Ovary (tissue), 7 donors: ENCODE measurements at regions not wholly inside any gene's neighbourhood (a gene's known extent, or its start where the extent isn't known, plus 50 kb on each side); places are given as distances from the start of the nearest gene placed in this dataset.
"Not testable (repeated sequence)": the region's sequence is repeated elsewhere in the genome, so short reads cannot be mapped to it uniquely, and the experiment has no call there.

Experiments
- DNase-seq, 5 donors: peaks; one replicate each; pipeline ENCODE4 v3.0.0-alpha.2; 2019 to 2020
- H3K27ac ChIP-seq, 2 donors: fragments of 200-600 bp; one replicate each; pipeline versions ENCODE4 v1.5.1 to v1.8.0; 2019 to 2022
- H3K27me3 ChIP-seq: fragments of 200-600 bp; one replicate; pipeline ENCODE4 v1.8.0; 2022
- H3K36me3 ChIP-seq: fragments of 200-600 bp; sonication (generic); one replicate; pipeline ENCODE4 v1.5.1; 2019
- H3K4me1 ChIP-seq: one replicate; pipeline ENCODE4 v1.8.1; 2013; ENCODE audit warnings: mild to moderate bottlenecking, moderate library complexity; ENCODE audit not compliant: insufficient read depth
- H3K4me3 ChIP-seq: fragments of 200-600 bp; sonication (generic); one replicate; pipeline ENCODE4 v1.5.1; 2017
- H3K9me3 ChIP-seq, 2 donors: fragments of 200-600 bp in 1 of 2; sonication (generic) in 1 of 2; one replicate each; pipeline versions ENCODE4 v1.5.1 to v1.8.1; 2013 to 2019; ENCODE audit warnings: mild to moderate bottlenecking in 1 of 2, moderate library complexity in 1 of 2
- CTCF ChIP-seq, 3 donors: fragments of 450-650 bp in 2 of 3; fragments of 200-600 bp in 1 of 3; IDR thresholded peaks; one replicate each; pipeline versions ENCODE4 v1.5.1 to v1.8.0; 2016 to 2022; ENCODE audit warnings: antibody characterized with exemption in 3 of 3, mild to moderate bottlenecking in 1 of 3
- EP300 ChIP-seq: sonication (generic); formaldehyde crosslinking; IDR thresholded peaks from one replicate; pipeline ENCODE4 v1.6.1; 2017; ENCODE audit warnings: antibody characterized with exemption
- POLR2A ChIP-seq: fragments of 450-650 bp; IDR thresholded peaks from one replicate; pipeline ENCODE4 v1.6.1; 2017; ENCODE audit warnings: antibody characterized with exemption, mild to moderate bottlenecking, moderate library complexity
- WGBS, 3 donors: extraction: QIAGEN DNeasy Blood & Tissue Kit in 1 of 3; methylation state at CpG; one replicate each; pipeline versions ENCODE4 v1.1.5 to v1.1.7; 2013 to 2017; 5-methylcytosine and 5-hydroxymethylcytosine counted together
- intact Hi-C, 4 donors: fragments of 100-400 bp; cut with DNase I; formaldehyde crosslinking; loops; one replicate each; pipeline versions ENCODE4 v1.11.0 to v1.15.1; 2022 to 2023
- donor health status: DM: no; HTN: no; CAD: no; lungs with moderate emphysema.
- donor health status: DM: no; HTN: no; CAD: no.
- donor health status: Bipolar disorder and iron deficiency.
- donor health status: DM: no; HTN: no; CAD: no.
- donor health status: DM: yes; HTN: yes; CAD: no.

DNA sequence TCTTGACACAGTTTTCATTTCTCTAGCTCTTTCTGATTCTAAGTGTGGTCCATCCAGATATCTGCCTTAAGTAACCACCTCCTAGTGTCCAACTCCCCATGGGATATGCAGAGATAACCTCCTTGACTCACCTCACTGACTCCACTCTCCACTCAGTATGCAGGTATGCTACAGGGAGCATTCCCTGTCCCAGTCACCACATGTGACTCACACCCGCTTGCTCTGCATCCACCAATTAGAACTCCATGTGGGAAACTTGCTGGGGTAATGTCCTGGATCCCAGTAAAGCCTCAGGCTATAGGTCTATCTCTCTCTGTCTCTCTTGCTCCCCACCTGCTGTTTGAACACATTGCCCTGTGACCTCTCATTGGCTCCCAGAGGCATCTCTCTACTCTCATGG is 563.9 kb downstream of the HTR1A start:
- no peak overlapping the region for H3K4me3 ChIP-seq
- DNase-seq, result no peak
- 92 to 100% (median 93%) methylated on average over 1 of the region's 1 CpG for WGBS, 3 donors
- H3K27me3 ChIP-seq, result no peaks in the 10 kb centered on the region
- no peak for TF ChIP-seq POLR2A
- TF ChIP-seq CTCF (IDR thresholded peaks at IDR 0.05), result no peak
- no peak for TF ChIP-seq EP300
- H3K36me3 ChIP-seq, result no peaks in the 10 kb centered on the region
- H3K9me3 ChIP-seq, result no peaks in the 10 kb centered on the region
- intact Hi-C loops, result loop anchor here in 1 of 4 donors (10.0 kb wide), 1 partner anchor 556 kb away; no protein-coding TSS in a partner anchor
- H3K4me1 ChIP-seq, result no peaks in the 10 kb centered on the region
- no peak overlapping the region for H3K27ac ChIP-seq

DNA sequence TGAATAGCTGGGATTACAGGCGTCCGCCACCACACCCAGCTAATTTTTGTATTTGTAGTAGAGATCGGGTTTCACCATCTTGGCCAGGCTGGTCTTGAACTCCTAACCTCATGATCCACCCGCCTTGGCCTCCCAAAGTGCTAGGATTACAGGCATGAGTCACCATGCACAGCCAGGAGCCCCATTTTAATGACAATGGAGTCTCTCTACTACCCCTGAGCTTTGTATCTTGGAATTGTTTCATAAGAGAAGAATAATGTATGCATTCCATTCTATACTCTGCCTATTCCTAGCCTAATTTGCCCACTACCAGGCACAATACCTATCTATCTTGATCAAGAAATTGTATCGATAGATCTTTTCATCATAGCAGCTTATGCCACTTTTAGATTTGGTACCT is 574.1 kb downstream of the HTR1A start:
- H3K27me3 ChIP-seq, DNase-seq, H3K4me3 ChIP-seq, intact Hi-C loops, H3K9me3 ChIP-seq, H3K36me3 ChIP-seq, H3K27ac ChIP-seq, H3K4me1 ChIP-seq: not testable (repeated sequence)
- 92 to 93% (median 93%) methylated on average over 5 of the region's 5 CpGs for WGBS, 3 donors

GRCh38 chr5:63375851-63376250 is 586.4 kb downstream of the HTR1A start:
- Histone ChIP-seq H3K9me3 (no peaks in the 10 kb centered on the region), H3K4me1 (no peaks in the 10 kb centered on the region), H3K27me3 (no peaks in the 10 kb centered on the region)

DNA sequence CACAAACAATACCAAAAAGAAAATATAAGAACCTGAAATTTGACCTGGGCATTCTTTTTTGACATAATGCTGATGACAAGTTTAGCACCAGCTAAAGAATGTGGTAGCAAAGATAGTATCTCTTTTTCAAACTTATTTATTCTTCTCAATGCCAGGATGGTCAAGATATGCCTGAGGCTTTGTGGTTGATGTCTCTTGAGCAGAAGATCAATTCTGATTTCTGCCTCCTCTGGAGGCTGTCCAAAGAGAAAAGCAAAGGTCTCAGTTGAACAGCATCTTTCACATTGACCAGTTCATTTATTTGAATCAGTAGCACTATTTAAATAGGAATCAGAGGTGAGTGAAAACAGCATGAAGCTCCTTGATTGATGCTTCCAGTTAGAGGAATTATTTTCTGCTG is 588.2 kb downstream of the HTR1A start:
- DNase-seq, result no peak
- Histone ChIP-seq H3K9me3 (no peaks in the 10 kb centered on the region), H3K27me3 (no peaks in the 10 kb centered on the region), H3K4me1 (no peaks in the 10 kb centered on the region), H3K27ac (no peak overlapping the region), H3K36me3 (no peaks in the 10 kb centered on the region), H3K4me3 (no peak overlapping the region)
- no peak for TF ChIP-seq EP300
- no peak for TF ChIP-seq POLR2A
- TF ChIP-seq CTCF (IDR thresholded peaks at IDR 0.05), result no peak
- intact Hi-C loops, result no loop called here

More at GRCh38 chr5:63375851-63376250, 586.4 kb downstream of the HTR1A start:
- no peak for TF ChIP-seq POLR2A
- no peak for TF ChIP-seq CTCF (IDR thresholded peaks at IDR 0.05)
- no peak for TF ChIP-seq EP300
- Histone ChIP-seq H3K4me3 (no peak overlapping the region), H3K27ac (no peak overlapping the region), H3K36me3 (no peaks in the 10 kb centered on the region)
- DNase-seq, result no peak
- intact Hi-C loops, result no loop called here
- WGBS, 3 donors, result 82 to 83% (median 83%) methylated on average over 6 of the region's 6 CpGs

GRCh38 chr5:63351164-63351563 is 611.1 kb downstream of the HTR1A start:
- Histone ChIP-seq H3K4me3 (no peak overlapping the region), H3K4me1 (no peaks in the 10 kb centered on the region), H3K36me3 (no peaks in the 10 kb centered on the region), H3K27ac (no peak overlapping the region), H3K27me3 (no peaks in the 10 kb centered on the region), H3K9me3 (no peaks in the 10 kb centered on the region)
- DNase-seq, result no peak
- WGBS, 3 donors, result 48 to 92% (median 88%) methylated on average over 1 of the region's 1 CpG
- TF ChIP-seq POLR2A, result no peak
- TF ChIP-seq EP300, result no peak
- no peak for TF ChIP-seq CTCF (IDR thresholded peaks at IDR 0.05)
- intact Hi-C loops, result no loop called here
